ENCODE measurements at regions not wholly inside any gene's neighbourhood (a gene's known extent, or its start where the extent isn't known, plus 50 kb on each side); places are given as distances from the start of the nearest gene placed in this dataset.

GRCh38 chr6:2353412-2354137 lies 108.2 kb upstream of the GMDS start:
- TF ChIP-seq CTCF (IDR thresholded peaks at IDR 0.05 in 8 of 11, conservative IDR thresholded peaks at IDR 0.05 in 3 of 11): peak; percentile 27 to 71 (median 59)
- no peak for TF ChIP-seq POLR2AphosphoS5 (IDR thresholded peaks at IDR 0.05)
